ENCODE measurements at regions not wholly inside any gene's neighbourhood (a gene's known extent, or its start where the extent isn't known, plus 50 kb on each side); places are given as distances from the start of the nearest gene placed in this dataset.

- Histone ChIP-seq H3K9me3 (no peaks in the 10 kb centered on the region), H3K4me1 (ENCODE audit: control insufficient read depth in 1 of 2, insufficient read depth in 2 of 2, low read depth in 1 of 2, low read length in 1 of 2) (peaks cover 13 to 49% of the 10 kb centered on the region in 2 experiments; a peak in 3 of 4 replicates), H3K4me2 (no peak overlapping the region), H3K4me3 (ENCODE audit: low read depth in 2 of 2, low read length in 1 of 2) (no peak overlapping the region), H3K9ac (no peak overlapping the region), H3K36me3 (replicated peaks in 1 of 2; ENCODE audit: control insufficient read depth in 1 of 2, insufficient read depth in 2 of 2, low read length in 1 of 2) (no peaks in the 10 kb centered on the region), H3K27ac (ENCODE audit: low read depth in 2 of 2, low read length in 1 of 2) (peak overlapping the region in 1 of 2 experiments; percentile 80; a peak in 2 of 4 replicates), H4K20me1 (ENCODE audit: insufficient read depth) (no peaks in the 10 kb centered on the region), H3K79me2 (ENCODE audit: insufficient read depth) (no peaks in the 10 kb centered on the region), H2AFZ (ENCODE audit: low read depth) (no peak overlapping the region), H3K27me3 (ENCODE audit: insufficient read depth) (no peaks in the 10 kb centered on the region), H3K9me2 (no peaks in the 10 kb centered on the region), H3F3A (replicated peaks; ENCODE audit: insufficient read depth) (no peaks in the 10 kb centered on the region)
- no peak for TF ChIP-seq EP300 (IDR thresholded peaks at IDR 0.05; ENCODE audit: borderline replicate concordance in 1 of 2, low read depth in 1 of 2, low read length in 1 of 2)
- TF ChIP-seq TCF12 (IDR thresholded peaks at IDR 0.05) = no peak
- TF ChIP-seq GABPA (IDR thresholded peaks at IDR 0.05; ENCODE audit: low read depth) = no peak
- TF ChIP-seq TAF1 (IDR thresholded peaks at IDR 0.05; ENCODE audit: borderline replicate concordance, low read depth, low read length) = no peak
- no peak for TF ChIP-seq CHD2 (IDR thresholded peaks at IDR 0.05; ENCODE audit: low read length, partially characterized antibody)
- no peak for TF ChIP-seq MAX (IDR thresholded peaks at IDR 0.05; ENCODE audit: low read depth)
- no peak for TF ChIP-seq FOXM1 (IDR thresholded peaks at IDR 0.05; ENCODE audit: low read depth)
- TF ChIP-seq, protein P1, sequence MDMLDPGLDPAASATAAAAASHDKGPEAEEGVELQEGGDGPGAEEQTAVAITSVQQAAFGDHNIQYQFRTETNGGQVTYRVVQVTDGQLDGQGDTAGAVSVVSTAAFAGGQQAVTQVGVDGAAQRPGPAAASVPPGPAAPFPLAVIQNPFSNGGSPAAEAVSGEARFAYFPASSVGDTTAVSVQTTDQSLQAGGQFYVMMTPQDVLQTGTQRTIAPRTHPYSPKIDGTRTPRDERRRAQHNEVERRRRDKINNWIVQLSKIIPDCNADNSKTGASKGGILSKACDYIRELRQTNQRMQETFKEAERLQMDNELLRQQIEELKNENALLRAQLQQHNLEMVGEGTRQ (IDR thresholded peaks at IDR 0.05; ENCODE audit: borderline replicate concordance, low read depth, low read length) = no peak
- TF ChIP-seq, protein P2, sequence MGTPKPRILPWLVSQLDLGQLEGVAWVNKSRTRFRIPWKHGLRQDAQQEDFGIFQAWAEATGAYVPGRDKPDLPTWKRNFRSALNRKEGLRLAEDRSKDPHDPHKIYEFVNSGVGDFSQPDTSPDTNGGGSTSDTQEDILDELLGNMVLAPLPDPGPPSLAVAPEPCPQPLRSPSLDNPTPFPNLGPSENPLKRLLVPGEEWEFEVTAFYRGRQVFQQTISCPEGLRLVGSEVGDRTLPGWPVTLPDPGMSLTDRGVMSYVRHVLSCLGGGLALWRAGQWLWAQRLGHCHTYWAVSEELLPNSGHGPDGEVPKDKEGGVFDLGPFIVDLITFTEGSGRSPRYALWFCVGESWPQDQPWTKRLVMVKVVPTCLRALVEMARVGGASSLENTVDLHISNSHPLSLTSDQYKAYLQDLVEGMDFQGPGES (IDR thresholded peaks at IDR 0.05; ENCODE audit: low read depth, low read length) = no peak
- TF ChIP-seq REST (IDR thresholded peaks at IDR 0.05; ENCODE audit: low read depth, low read length) = no peak
- no peak for TF ChIP-seq FOXJ3 (CRISPR knock-in tag; IDR thresholded peaks at IDR 0.05)
- POLR2A ChIA-PET = no interaction called here
- 77% methylated on average over 7 of the region's 7 CpGs for WGBS (ENCODE audit: low lambda C conversion rate)
- DNase-seq = no peak
- CTCF ChIA-PET = no interaction called here
Observed at GRCh38 chr15:100730129-100730528, 127.7 kb downstream of the ASB7 start.
